Natural killer cell (primary cell): ENCODE measurements at regions not wholly inside any gene's neighbourhood (a gene's known extent, or its start where the extent isn't known, plus 50 kb on each side); places are given as distances from the start of the nearest gene placed in this dataset.

Experiments
- ATAC-seq, 3 donors: fragments of 150-1000 bp in 2 of 3; fragments of 200-7000 bp in 1 of 3; cut with Tn5 transposase; 1 replicate in 1 of 3; 2 replicates in 2 of 3; pipeline ENCODE4 v1.10.0; 2021; ENCODE audit warnings: mild to moderate bottlenecking in 2 of 3, moderate library complexity in 2 of 3
- DNase-seq, 2 donors: peaks; one replicate each; pipeline versions ENCODE4 v3.0.0 to v3.0.0-alpha.2; 2013 to 2021; ENCODE audit warnings: mixed read lengths in 1 of 2
- H3K27ac ChIP-seq: one replicate; pipeline ENCODE4 v1.5.1; 2013; ENCODE audit warnings: mild to moderate bottlenecking, low read length
- H3K27me3 ChIP-seq: one replicate; pipeline ENCODE4 v1.6.1; 2013; ENCODE audit warnings: low read length; ENCODE audit not compliant: control insufficient read depth, insufficient read depth
- H3K36me3 ChIP-seq: one replicate; pipeline ENCODE4 v1.6.1; 2013; ENCODE audit warnings: low read length; ENCODE audit not compliant: control insufficient read depth, insufficient read depth
- H3K4me1 ChIP-seq: one replicate; pipeline ENCODE4 v1.6.1; 2013; ENCODE audit warnings: low read length; ENCODE audit not compliant: control insufficient read depth, insufficient read depth
- H3K4me3 ChIP-seq: one replicate; pipeline ENCODE4 v1.5.1; 2013; ENCODE audit warnings: low read length
- H3K9me3 ChIP-seq: one replicate; pipeline ENCODE4 v1.6.1; 2013; ENCODE audit warnings: low read length; ENCODE audit not compliant: control insufficient read depth, insufficient read depth
- H3K27ac Mint-ChIP-seq, 2 donors: one replicate each; pipeline ENCODE4 v1.8.0; 2022; ENCODE audit warnings: mild to moderate bottlenecking in 2 of 2, mixed read lengths in 2 of 2, moderate library complexity in 1 of 2
- H3K27me3 Mint-ChIP-seq, 2 donors: one replicate each; pipeline ENCODE4 v1.8.0; 2022; ENCODE audit warnings: low read depth in 2 of 2, mixed read lengths in 2 of 2
- H3K36me3 Mint-ChIP-seq: one replicate; pipeline ENCODE4 v1.8.0; 2022; ENCODE audit warnings: mixed read lengths
- H3K4me1 Mint-ChIP-seq, 2 donors: one replicate each; pipeline ENCODE4 v1.8.0; 2022; ENCODE audit warnings: mixed read lengths in 2 of 2
- H3K4me3 Mint-ChIP-seq: one replicate; pipeline ENCODE4 v1.8.0; 2022; ENCODE audit warnings: mild to moderate bottlenecking, moderate library complexity, mixed read lengths
- H3K9me3 Mint-ChIP-seq, 2 donors: one replicate each; pipeline ENCODE4 v1.8.0; 2022; ENCODE audit warnings: mixed read lengths in 2 of 2
- CTCF ChIP-seq: fragments of 200-600 bp; IDR thresholded peaks from one replicate; pipeline ENCODE4 v1.8.0; 2022; ENCODE audit warnings: antibody characterized with exemption
- WGBS: methylation state at CpG from one replicate; pipeline ENCODE4 v1.1.7; 2013; ENCODE audit warnings: missing lambda C conversion rate; ENCODE audit not compliant: insufficient coverage; 5-methylcytosine and 5-hydroxymethylcytosine counted together
- intact Hi-C: fragments of 100-400 bp; cut with micrococcal nuclease; formaldehyde crosslinking; loops from one replicate; pipeline ENCODE4 v1.14.2; 2022

- H3K9me3 ChIP-seq = no peaks in the 10 kb centered on the region
- no peak overlapping the region for H3K4me3 ChIP-seq
- H3K4me1 ChIP-seq = no peaks in the 10 kb centered on the region
- WGBS = 81% methylated on average over 14 of the region's 14 CpGs
- Mint-ChIP-seq H3K36me3 (no peaks in the 10 kb centered on the region), H3K27ac (no peak overlapping the region), H3K9me3 (no peaks in the 10 kb centered on the region), H3K4me3 (no peak overlapping the region), H3K4me1 (no peaks in the 10 kb centered on the region), H3K27me3 (no peaks in the 10 kb centered on the region)
- no peaks in the 10 kb centered on the region for H3K27me3 ChIP-seq
- ATAC-seq (no peak), DNase-seq (no peak)
- H3K27ac ChIP-seq = no peak overlapping the region
- no peaks in the 10 kb centered on the region for H3K36me3 ChIP-seq
- no peak for TF ChIP-seq CTCF
- intact Hi-C loops = no loop called here
These were observed 49.9 kb upstream of the CDON start for GRCh38 chr11:126112547-126112946.
